ENCODE measurements at regions not wholly inside any gene's neighbourhood (a gene's known extent, or its start where the extent isn't known, plus 50 kb on each side); places are given as distances from the start of the nearest gene placed in this dataset.

- Mint-ChIP-seq H3K9me3 (peaks cover 3 to 23% (median 14%) of the 10 kb centered on the region in 7 donors), H3K4me1 (no peaks in the 10 kb centered on the region), H3K36me3 (no peaks in the 10 kb centered on the region), H3K27me3 (ENCODE audit: low read depth in 3 of 3) (peaks cover 26 to 33% (median 28%) of the 10 kb centered on the region in 3 donors), H3K27ac (no peak overlapping the region), H3K4me3 (no peak overlapping the region)
- Histone ChIP-seq H3K36me3 (replicated peaks in 1 of 2; ENCODE audit: control insufficient read depth in 1 of 2, insufficient read depth in 2 of 2, low read length in 2 of 2) (no peaks in the 10 kb centered on the region), H2AFZ (ENCODE audit: insufficient read depth, low read depth, low read length, poor library complexity, severe bottlenecking) (no peak overlapping the region), H3K4me3 (replicated peaks in 1 of 3; ENCODE audit: low read depth in 2 of 3, low read length in 3 of 3) (no peak overlapping the region), H3K27ac (ENCODE audit: low read depth in 1 of 2, low read length in 2 of 2) (no peak overlapping the region), H3K9me3 (replicated peaks in 1 of 2; ENCODE audit: control insufficient read depth in 1 of 2, insufficient read depth in 1 of 2, low read length in 2 of 2) (peaks cover 11 to 16% of the 10 kb centered on the region in 2 donors), H3K4me2 (replicated peaks; ENCODE audit: extremely low read depth, low read length, poor library complexity, severe bottlenecking) (no peak overlapping the region), H3K27me3 (ENCODE audit: control insufficient read depth in 2 of 2, insufficient read depth in 2 of 2, low read length in 2 of 2) (no peaks in the 10 kb centered on the region), H3K4me1 (ENCODE audit: control insufficient read depth in 1 of 2, insufficient read depth in 2 of 2, low read length in 2 of 2) (no peaks in the 10 kb centered on the region), H4K20me1 (ENCODE audit: insufficient read depth, low read length) (no peaks in the 10 kb centered on the region), H3K79me2 (ENCODE audit: insufficient read depth, low read length) (no peaks in the 10 kb centered on the region), H3K9ac (ENCODE audit: insufficient read depth, low read length, poor library complexity, severe bottlenecking) (no peak overlapping the region)
- no peak for DNase-seq
- 82% methylated on average over 5 of the region's 12 CpGs for WGBS (ENCODE audit: insufficient coverage)
- TF ChIP-seq CTCF (IDR thresholded peaks at IDR 0.05): no peak
- intact Hi-C loops (cut with micrococcal nuclease): no loop called here
These were observed 64.0 kb upstream of the PRR20G start for GRCh38 chr3:127351775-127352350.

GRCh38 chr3:127351321-127351720 lies 63.5 kb upstream of the PRR20G start:
- intact Hi-C loops (cut with micrococcal nuclease): no loop called here
- WGBS (ENCODE audit: insufficient coverage): 81% methylated on average over 10 of the region's 10 CpGs

More at GRCh38 chr3:127351321-127351720, 63.5 kb upstream of the PRR20G start:
- H3K36me3 Mint-ChIP-seq: no peaks in the 10 kb centered on the region
- H3K4me2 ChIP-seq (replicated peaks; ENCODE audit: extremely low read depth, low read length, poor library complexity, severe bottlenecking): no peak overlapping the region
- H4K20me1 ChIP-seq (ENCODE audit: insufficient read depth, low read length): no peaks in the 10 kb centered on the region
- no peak overlapping the region for H3K27ac ChIP-seq (ENCODE audit: low read depth in 1 of 2, low read length in 2 of 2)
- H3K4me3 ChIP-seq (replicated peaks in 1 of 3; ENCODE audit: low read depth in 2 of 3, low read length in 3 of 3): no peak overlapping the region
- no peaks in the 10 kb centered on the region for H3K27me3 ChIP-seq (ENCODE audit: control insufficient read depth in 2 of 2, insufficient read depth in 2 of 2, low read length in 2 of 2)
- no peaks in the 10 kb centered on the region for H3K36me3 ChIP-seq (replicated peaks in 1 of 2; ENCODE audit: control insufficient read depth in 1 of 2, insufficient read depth in 2 of 2, low read length in 2 of 2)
- no peak for TF ChIP-seq CTCF (IDR thresholded peaks at IDR 0.05)
- peaks cover 28 to 35% (median 31%) of the 10 kb centered on the region in 3 donors for H3K27me3 Mint-ChIP-seq (ENCODE audit: low read depth in 3 of 3)
- peaks cover 0 to 18% (median 9%) of the 10 kb centered on the region in 7 donors for H3K9me3 Mint-ChIP-seq
- no peaks in the 10 kb centered on the region for H3K4me1 ChIP-seq (ENCODE audit: control insufficient read depth in 1 of 2, insufficient read depth in 2 of 2, low read length in 2 of 2)
- H3K9me3 ChIP-seq (replicated peaks in 1 of 2; ENCODE audit: control insufficient read depth in 1 of 2, insufficient read depth in 1 of 2, low read length in 2 of 2): peaks cover 5 to 11% of the 10 kb centered on the region in 2 donors
- H3K4me1 Mint-ChIP-seq: no peaks in the 10 kb centered on the region
- H3K27ac Mint-ChIP-seq: peak overlapping the region in 1 of 7 donors; percentile 20
- H2AFZ ChIP-seq (ENCODE audit: insufficient read depth, low read depth, low read length, poor library complexity, severe bottlenecking): no peak overlapping the region
- no peak overlapping the region for H3K4me3 Mint-ChIP-seq
- H3K79me2 ChIP-seq (ENCODE audit: insufficient read depth, low read length): no peaks in the 10 kb centered on the region
- no peak for DNase-seq
- H3K9ac ChIP-seq (ENCODE audit: insufficient read depth, low read length, poor library complexity, severe bottlenecking): no peak overlapping the region
